ENCODE measurements at regions not wholly inside any gene's neighbourhood (a gene's known extent, or its start where the extent isn't known, plus 50 kb on each side); places are given as distances from the start of the nearest gene placed in this dataset.

DNA sequence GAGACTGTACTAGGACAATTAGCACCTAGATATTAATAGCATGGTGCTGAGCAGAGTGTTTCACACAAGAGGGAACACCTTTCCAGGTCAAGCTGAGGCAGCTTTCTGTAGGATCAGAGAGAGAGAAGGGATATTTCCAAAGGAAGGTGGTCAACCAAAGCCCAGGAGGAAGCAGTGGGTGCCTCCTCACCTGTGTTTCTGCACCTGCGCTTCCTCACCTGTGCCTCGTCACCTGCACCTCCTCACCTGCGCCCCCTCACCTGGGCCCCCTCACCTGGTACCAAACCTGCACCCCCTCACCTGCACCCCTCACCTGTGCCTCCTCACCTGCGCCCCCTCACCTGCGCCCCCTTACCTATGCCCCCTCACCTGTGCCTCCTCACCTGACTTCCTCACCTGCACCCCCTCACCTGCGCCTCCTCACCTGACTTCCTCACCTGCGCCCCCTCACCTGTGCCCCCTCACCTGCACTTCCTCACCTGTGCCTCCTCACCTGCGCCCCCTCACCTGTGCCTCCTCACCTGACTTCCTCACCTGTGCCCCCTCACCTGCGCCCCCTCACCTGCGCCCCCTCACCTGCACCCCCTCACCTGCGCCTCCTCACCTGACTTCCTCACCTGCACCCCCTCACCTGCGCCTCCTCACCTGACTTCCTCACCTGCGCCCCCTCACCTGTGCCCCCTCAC lies 67.9 kb downstream of the TTLL2 start:
- no peak overlapping the region for H3K27ac Mint-ChIP-seq (ENCODE audit: low read depth)

DNA sequence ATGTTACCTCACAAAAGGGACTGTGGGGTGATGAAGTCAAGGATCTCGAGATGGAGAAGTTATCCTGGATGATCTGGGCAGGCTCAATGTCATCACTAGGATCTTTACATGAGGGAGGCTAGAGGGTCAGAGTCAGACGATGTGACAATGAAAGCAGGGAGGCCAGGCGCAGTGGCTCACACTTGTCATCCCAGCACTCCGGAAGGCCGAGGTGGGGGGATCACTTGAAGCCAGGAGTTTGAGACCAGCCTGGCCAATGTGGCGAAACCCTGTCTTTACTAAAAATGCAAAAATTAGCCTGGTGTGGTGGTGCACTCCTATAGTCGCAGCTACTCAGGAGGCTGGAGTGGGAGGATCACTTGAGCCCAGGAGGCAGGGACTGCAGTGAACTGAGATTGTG lies 68.8 kb downstream of the TTLL2 start:
- H3K4me1 Mint-ChIP-seq: no peaks in the 10 kb centered on the region
- peaks cover 7% of the 10 kb centered on the region for H3K36me3 Mint-ChIP-seq (ENCODE audit: insufficient read depth)
- H3K4me3 Mint-ChIP-seq: no peak overlapping the region
- no peaks in the 10 kb centered on the region for H3K9me3 Mint-ChIP-seq
- no peak for ATAC-seq (replicated peaks; ENCODE audit: extremely low read depth, poor library complexity, severe bottlenecking)
- H3K27ac Mint-ChIP-seq (ENCODE audit: low read depth): no peak overlapping the region
- DNase-seq (ENCODE audit: low spot score in 2 of 2): no peak
- no peaks in the 10 kb centered on the region for H3K27me3 Mint-ChIP-seq

More for the DNA sequence above, 67.9 kb downstream of the TTLL2 start:
- Mint-ChIP-seq H3K9me3 (no peaks in the 10 kb centered on the region), H3K27me3 (no peaks in the 10 kb centered on the region), H3K36me3 (ENCODE audit: insufficient read depth) (peaks cover 7% of the 10 kb centered on the region), H3K4me3 (no peak overlapping the region), H3K4me1 (no peaks in the 10 kb centered on the region)
- no peak for DNase-seq (ENCODE audit: low spot score in 2 of 2)
- no peak for ATAC-seq (replicated peaks; ENCODE audit: extremely low read depth, poor library complexity, severe bottlenecking)

DNA sequence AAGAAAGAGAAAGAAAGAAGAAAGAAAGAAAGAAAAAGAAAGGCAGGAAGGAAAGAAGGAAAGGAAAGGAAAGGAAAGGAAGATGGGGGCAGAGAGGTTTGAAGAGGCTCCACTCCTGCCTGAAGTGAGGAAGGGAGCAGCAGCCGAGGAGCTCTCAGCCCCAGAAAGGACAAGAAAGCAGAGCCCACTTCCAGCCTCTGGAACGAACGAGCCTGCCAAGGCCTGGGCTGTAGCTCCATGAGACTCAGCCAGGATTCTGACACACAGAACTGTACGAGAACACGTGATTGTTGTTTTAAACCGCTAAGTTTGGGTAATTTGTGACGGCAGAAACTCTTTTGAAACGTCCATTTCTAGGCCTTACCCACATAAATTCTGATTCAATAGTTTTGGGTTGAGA lies 69.5 kb downstream of the TTLL2 start:
- peaks cover 7% of the 10 kb centered on the region for H3K36me3 Mint-ChIP-seq (ENCODE audit: insufficient read depth)
- H3K27ac Mint-ChIP-seq (ENCODE audit: low read depth): no peak overlapping the region
- H3K4me3 Mint-ChIP-seq: no peak overlapping the region
- H3K9me3 Mint-ChIP-seq: no peaks in the 10 kb centered on the region
- H3K27me3 Mint-ChIP-seq: peaks cover 2% of the 10 kb centered on the region
- H3K4me1 Mint-ChIP-seq: no peaks in the 10 kb centered on the region
- DNase-seq (ENCODE audit: low spot score in 2 of 2): no peak
- no peak for ATAC-seq (replicated peaks; ENCODE audit: extremely low read depth, poor library complexity, severe bottlenecking)

DNA sequence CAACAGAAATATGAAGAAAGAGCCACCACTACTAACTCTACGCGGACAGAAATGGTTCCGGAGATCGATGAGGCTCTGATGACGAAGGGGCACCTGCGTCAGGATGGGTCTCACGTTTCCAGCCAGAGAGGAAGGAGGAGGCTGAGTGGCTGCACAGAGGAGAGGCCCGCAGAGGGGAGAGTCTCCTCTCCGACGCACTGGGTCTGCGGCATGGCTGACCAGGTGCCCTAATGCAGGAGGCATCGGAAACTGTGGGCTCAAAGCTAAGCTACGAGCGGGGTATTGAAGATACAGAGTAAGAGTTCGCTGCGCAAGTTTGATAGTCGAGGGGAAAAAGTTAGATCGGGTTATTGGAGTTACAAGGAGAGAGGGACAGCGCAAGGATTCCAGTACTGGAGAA lies 69.9 kb downstream of the TTLL2 start:
- H3K4me3 Mint-ChIP-seq: no peak overlapping the region

DNA sequence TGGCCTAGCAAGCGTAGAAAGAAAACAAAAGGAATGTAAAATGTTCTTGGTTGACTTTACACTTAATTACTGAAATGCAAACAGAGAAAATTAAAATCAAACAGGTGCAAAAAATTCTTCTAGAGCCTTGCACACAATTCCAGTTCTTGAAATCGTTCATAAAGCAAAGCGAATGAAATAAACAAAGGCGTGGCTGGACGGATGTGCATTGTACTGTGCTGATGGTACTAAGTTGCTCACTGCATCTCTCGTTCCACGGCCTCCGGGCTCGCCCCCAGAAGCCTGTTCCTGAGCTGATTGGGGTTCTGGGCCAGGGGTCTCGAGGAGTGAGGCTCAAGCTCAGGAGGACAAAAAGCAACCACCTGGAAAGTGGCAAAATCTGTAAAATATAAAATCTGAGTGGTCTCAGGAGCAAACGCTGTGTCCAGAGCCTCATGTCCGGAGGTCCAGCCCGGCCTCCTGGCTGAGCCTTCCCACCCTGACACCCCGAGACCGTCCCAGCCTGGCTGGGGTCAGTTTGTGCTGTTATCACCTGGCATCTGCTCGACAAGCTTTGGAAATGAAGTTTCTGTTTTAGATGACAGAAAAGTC lies 71.3 kb downstream of the TTLL2 start:
- Mint-ChIP-seq H3K9me3 (no peaks in the 10 kb centered on the region), H3K27me3 (peaks cover 21% of the 10 kb centered on the region), H3K36me3 (ENCODE audit: insufficient read depth) (peaks cover 7% of the 10 kb centered on the region), H3K4me1 (no peaks in the 10 kb centered on the region), H3K4me3 (no peak overlapping the region), H3K27ac (ENCODE audit: low read depth) (no peak overlapping the region)
- no peak for DNase-seq (ENCODE audit: low spot score in 2 of 2)
- ATAC-seq (replicated peaks; ENCODE audit: extremely low read depth, poor library complexity, severe bottlenecking): no peak

More for the DNA sequence above, 69.9 kb downstream of the TTLL2 start:
- H3K9me3 Mint-ChIP-seq: no peaks in the 10 kb centered on the region
- H3K4me1 Mint-ChIP-seq: no peaks in the 10 kb centered on the region
- no peak overlapping the region for H3K27ac Mint-ChIP-seq (ENCODE audit: low read depth)
- no peak for ATAC-seq (replicated peaks; ENCODE audit: extremely low read depth, poor library complexity, severe bottlenecking)
- peaks cover 7% of the 10 kb centered on the region for H3K27me3 Mint-ChIP-seq
- no peak for DNase-seq (ENCODE audit: low spot score in 2 of 2)
- peaks cover 7% of the 10 kb centered on the region for H3K36me3 Mint-ChIP-seq (ENCODE audit: insufficient read depth)

DNA sequence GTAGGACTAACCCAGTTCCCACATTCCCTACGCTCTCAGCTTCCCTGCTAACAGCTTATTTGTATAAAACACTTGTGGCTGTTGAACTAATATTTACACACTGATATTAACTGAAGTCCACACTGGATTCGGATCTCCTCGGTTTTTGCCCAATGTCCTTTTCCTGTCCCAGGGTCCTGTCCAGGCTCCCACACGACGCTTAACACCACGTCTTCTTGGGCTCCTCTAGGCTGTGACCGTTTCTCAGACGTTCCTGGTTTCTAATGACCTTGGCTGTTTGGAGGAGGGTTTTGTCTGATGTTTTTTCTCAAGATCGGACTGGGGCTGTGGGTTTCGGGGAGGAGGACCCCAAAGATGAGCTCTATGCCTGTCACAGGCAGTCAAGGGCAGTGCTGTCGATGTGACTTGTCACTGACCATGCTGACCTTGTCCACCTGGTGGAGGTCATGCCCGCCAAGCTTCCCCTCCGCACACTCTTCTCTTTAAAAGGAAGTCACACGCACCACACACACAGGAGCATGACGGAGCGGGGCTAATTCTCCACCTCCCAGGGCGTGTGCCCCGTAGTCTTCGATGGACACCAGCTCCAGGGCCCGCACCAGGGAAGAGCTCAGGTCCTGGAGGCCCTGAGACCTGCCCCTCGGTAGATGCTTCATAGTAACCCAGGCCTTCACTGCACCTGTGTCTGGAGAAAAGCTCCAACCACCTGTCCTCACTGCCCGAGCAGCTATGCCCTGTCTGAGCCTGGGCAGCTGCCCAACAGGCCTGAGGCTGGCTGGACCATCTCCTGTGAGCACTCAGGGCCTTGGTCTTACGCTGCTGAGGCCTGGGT lies 72.0 kb downstream of the TTLL2 start:
- Mint-ChIP-seq H3K27me3 (peaks cover 27% of the 10 kb centered on the region), H3K27ac (ENCODE audit: low read depth) (no peak overlapping the region), H3K9me3 (no peaks in the 10 kb centered on the region), H3K36me3 (ENCODE audit: insufficient read depth) (peaks cover 7% of the 10 kb centered on the region), H3K4me3 (no peak overlapping the region), H3K4me1 (no peaks in the 10 kb centered on the region)
- no peak for ATAC-seq (replicated peaks; ENCODE audit: extremely low read depth, poor library complexity, severe bottlenecking)
- DNase-seq (ENCODE audit: low spot score in 2 of 2): no peak

DNA sequence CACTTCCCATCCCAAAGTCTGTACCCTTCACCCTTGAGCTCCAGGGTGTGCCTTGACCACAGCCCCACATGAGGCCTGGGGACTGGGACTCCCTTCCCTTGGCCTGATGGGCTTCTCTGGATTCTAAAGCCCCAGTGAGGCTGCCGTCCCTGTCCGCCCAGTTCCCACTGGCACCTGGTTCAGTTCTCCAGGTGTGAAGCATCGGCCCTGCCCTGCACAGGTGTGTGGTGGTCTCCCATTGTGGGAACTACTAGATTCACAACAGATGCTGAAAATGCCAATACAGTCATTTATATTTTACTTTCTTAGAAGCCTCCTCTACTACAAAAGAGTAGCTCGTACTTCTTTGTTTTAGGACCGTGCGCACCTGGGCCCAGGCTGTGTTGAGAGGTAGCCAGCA lies 72.8 kb downstream of the TTLL2 start:
- no peaks in the 10 kb centered on the region for H3K4me1 Mint-ChIP-seq
- no peak for ATAC-seq (replicated peaks; ENCODE audit: extremely low read depth, poor library complexity, severe bottlenecking)

DNA sequence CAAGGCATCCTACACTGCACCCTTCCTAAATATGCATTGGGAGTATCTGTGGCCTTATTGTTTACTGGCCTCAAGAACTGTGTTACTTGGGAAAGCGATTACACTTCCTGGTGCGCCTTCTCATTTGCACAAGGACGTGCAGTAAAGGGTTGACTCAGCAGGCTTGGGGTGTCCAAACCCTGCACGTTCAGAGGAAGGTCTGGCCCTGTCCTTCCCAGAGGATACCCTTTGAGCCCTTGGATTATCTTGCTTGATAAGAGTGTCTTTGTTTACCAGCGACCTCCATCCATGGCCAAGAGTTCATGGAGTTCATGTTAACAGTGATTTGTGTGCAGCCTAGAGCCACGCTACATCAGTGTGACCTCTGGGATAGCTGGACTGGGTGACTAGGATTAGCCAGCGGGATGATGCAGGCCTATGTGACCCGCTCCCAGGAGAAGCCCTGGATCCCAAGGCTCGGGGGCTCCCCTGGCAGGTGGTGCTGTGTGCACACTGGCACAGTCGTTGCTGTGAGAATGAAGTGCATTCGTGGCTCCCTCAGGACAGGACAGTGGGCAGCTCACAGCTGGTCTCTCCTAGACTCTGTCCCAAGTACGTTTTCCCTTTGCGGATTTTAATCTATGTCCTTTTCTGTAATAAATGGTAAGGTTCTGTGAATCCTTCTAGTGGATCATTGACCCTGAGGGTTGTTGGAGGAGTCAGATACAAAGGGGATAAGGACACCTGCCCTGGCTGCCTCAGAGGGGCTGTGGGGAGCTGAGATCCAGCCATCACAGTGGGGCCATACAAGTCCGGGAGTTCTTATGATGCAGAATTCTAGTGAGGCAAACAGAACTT lies 73.5 kb downstream of the TTLL2 start:
- Mint-ChIP-seq H3K36me3 (ENCODE audit: insufficient read depth) (peaks cover 2% of the 10 kb centered on the region), H3K27ac (ENCODE audit: low read depth) (no peak overlapping the region), H3K27me3 (peaks cover 35% of the 10 kb centered on the region), H3K4me1 (no peaks in the 10 kb centered on the region), H3K9me3 (no peaks in the 10 kb centered on the region), H3K4me3 (no peak overlapping the region)
- DNase-seq (ENCODE audit: low spot score in 2 of 2): no peak
- ATAC-seq (replicated peaks; ENCODE audit: extremely low read depth, poor library complexity, severe bottlenecking): no peak

More for the DNA sequence above, 72.8 kb downstream of the TTLL2 start:
- DNase-seq (ENCODE audit: low spot score in 2 of 2): no peak
- H3K9me3 Mint-ChIP-seq: no peaks in the 10 kb centered on the region
- peaks cover 35% of the 10 kb centered on the region for H3K27me3 Mint-ChIP-seq
- no peak overlapping the region for H3K27ac Mint-ChIP-seq (ENCODE audit: low read depth)
- peaks cover 3% of the 10 kb centered on the region for H3K36me3 Mint-ChIP-seq (ENCODE audit: insufficient read depth)
- no peak overlapping the region for H3K4me3 Mint-ChIP-seq

DNA sequence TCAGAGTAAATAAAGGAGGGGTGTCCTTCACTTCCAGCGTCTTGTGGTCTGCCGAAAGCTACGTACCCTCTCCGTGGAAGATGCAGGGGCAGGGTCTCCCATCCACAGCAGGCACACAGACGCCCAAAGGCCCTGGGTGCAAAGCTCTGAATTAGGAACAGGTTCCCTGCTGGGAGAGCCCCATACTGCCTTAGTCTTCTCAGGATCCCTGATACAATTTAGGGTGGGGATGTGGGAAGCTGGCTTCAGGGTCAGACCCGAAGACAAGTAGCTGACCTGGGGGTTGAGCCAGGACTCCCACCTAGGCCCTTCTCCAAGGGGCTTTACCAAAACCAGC lies 74.1 kb downstream of the TTLL2 start:
- Mint-ChIP-seq H3K36me3 (ENCODE audit: insufficient read depth) (peaks cover 1% of the 10 kb centered on the region), H3K4me1 (no peaks in the 10 kb centered on the region), H3K27me3 (peaks cover 35% of the 10 kb centered on the region), H3K4me3 (no peak overlapping the region), H3K27ac (ENCODE audit: low read depth) (no peak overlapping the region), H3K9me3 (no peaks in the 10 kb centered on the region)
- ATAC-seq (replicated peaks; ENCODE audit: extremely low read depth, poor library complexity, severe bottlenecking) (no peak), DNase-seq (ENCODE audit: low spot score in 2 of 2) (no peak)

DNA sequence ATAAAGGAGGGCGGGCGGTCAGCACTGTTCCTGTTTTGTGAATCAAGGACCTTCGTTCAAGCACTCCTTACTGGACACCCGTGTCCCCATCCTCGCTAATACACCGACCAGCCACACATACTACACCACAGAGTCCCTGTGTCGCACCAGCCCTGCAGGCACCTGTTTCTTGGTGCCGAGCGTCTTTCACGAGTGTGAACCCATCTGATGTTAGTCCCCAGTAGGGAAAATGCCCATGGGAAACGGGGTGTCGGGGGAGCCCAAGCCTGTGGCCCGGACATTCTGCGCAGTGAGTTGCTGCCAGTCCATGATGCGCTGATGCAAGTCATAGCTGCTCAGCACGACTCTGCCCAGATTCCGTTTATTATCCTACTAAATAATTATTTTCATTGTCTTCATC lies 74.7 kb downstream of the TTLL2 start:
- no peaks in the 10 kb centered on the region for H3K36me3 Mint-ChIP-seq (ENCODE audit: insufficient read depth)
- no peaks in the 10 kb centered on the region for H3K9me3 Mint-ChIP-seq
- H3K4me3 Mint-ChIP-seq: no peak overlapping the region
- ATAC-seq (replicated peaks; ENCODE audit: extremely low read depth, poor library complexity, severe bottlenecking): no peak
- H3K4me1 Mint-ChIP-seq: no peaks in the 10 kb centered on the region
- peaks cover 38% of the 10 kb centered on the region for H3K27me3 Mint-ChIP-seq
- no peak for DNase-seq (ENCODE audit: low spot score in 2 of 2)
- H3K27ac Mint-ChIP-seq (ENCODE audit: low read depth): no peak overlapping the region

DNA sequence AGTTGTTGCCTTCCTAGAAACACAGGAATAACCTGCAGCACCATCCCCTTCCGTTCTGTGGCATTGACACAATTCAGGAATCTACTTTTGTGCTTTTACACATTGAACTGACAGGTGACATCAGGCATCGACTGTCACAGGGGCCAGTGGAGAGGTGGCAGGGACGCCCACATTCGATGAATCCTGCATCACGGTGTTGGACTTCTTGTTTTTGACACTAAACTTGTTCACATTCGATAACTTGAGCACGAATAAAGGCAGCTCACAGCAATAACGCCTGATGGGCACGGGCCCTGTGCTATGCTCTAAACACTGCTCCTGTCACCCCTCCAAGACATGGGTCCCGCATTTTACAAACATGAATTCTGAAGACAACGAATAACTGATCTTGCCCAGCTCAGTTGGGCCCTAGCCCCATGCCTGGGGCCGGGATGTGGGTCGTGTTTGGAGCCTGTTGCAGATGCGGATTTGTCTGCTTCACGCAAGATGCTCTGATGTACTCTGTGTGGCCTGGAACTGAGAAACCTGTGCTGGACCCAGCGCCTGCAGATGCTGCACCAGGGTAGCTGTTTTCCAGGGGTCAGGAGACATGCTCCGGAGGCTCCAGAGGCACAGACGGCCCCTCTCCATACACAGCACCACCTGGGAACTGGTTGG lies 75.7 kb downstream of the TTLL2 start:
- H3K27ac Mint-ChIP-seq (ENCODE audit: low read depth): no peak overlapping the region
- ATAC-seq (replicated peaks; ENCODE audit: extremely low read depth, poor library complexity, severe bottlenecking): no peak
- peaks cover 48% of the 10 kb centered on the region for H3K27me3 Mint-ChIP-seq
- peaks cover 3% of the 10 kb centered on the region for H3K36me3 Mint-ChIP-seq (ENCODE audit: insufficient read depth)
- DNase-seq (ENCODE audit: low spot score in 2 of 2): no peak
- H3K4me1 Mint-ChIP-seq: no peaks in the 10 kb centered on the region
- no peaks in the 10 kb centered on the region for H3K9me3 Mint-ChIP-seq
- H3K4me3 Mint-ChIP-seq: no peak overlapping the region

Data from central memory CD8-positive, alpha-beta T cell (primary cell).